GM13976 (cell line): ENCODE measurements at regions not wholly inside any gene's neighbourhood (a gene's known extent, or its start where the extent isn't known, plus 50 kb on each side); places are given as distances from the start of the nearest gene placed in this dataset.

Experiments used
- DNase-seq: peaks from one replicate; pipeline ENCODE4 v3.0.0; 2012; ENCODE audit warnings: low spot score
- in situ Hi-C: fragments of 300-500 bp; cut with MboI; formaldehyde crosslinking; loops from one replicate; pipeline ENCODE4 v1.12.0; 2022; ENCODE audit warnings: low sequenced_read_pairs, mixed read lengths, inconsistent platforms; ENCODE audit not compliant: unreplicated experiment
- TF ChIP-seq, protein P1 (sequence below): IDR thresholded peaks from 2 replicates; pipeline ENCODE4 v1.5.1; 2012; ENCODE audit warnings: borderline replicate concordance, mild to moderate bottlenecking; ENCODE audit not compliant: insufficient read depth; ENCODE audit errors: extremely low read depth, missing control alignments, control extremely low read depth

DNA sequence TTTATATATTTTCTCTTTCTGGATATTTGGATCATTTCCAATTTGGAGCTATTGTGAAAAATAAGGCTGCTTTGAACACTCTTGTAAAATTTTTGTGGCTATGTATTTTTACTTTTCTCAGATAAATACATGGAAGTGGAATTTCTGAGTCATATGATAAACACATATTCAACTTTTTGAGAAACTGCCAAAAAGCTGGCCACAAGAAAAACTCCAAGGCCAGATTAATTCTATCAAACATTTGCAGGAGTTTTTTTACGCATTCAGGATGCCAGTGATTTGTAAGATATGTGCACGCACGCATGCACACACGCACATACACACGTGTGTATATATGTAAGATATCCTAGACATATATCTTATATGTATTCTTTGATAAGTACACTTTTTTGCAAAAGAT, 477.5 kb upstream of the SPHKAP start:
- no peak for DNase-seq
- in situ Hi-C loops: no loop called here
- TF ChIP-seq, protein P1, sequence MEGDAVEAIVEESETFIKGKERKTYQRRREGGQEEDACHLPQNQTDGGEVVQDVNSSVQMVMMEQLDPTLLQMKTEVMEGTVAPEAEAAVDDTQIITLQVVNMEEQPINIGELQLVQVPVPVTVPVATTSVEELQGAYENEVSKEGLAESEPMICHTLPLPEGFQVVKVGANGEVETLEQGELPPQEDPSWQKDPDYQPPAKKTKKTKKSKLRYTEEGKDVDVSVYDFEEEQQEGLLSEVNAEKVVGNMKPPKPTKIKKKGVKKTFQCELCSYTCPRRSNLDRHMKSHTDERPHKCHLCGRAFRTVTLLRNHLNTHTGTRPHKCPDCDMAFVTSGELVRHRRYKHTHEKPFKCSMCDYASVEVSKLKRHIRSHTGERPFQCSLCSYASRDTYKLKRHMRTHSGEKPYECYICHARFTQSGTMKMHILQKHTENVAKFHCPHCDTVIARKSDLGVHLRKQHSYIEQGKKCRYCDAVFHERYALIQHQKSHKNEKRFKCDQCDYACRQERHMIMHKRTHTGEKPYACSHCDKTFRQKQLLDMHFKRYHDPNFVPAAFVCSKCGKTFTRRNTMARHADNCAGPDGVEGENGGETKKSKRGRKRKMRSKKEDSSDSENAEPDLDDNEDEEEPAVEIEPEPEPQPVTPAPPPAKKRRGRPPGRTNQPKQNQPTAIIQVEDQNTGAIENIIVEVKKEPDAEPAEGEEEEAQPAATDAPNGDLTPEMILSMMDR: no peak

DNA sequence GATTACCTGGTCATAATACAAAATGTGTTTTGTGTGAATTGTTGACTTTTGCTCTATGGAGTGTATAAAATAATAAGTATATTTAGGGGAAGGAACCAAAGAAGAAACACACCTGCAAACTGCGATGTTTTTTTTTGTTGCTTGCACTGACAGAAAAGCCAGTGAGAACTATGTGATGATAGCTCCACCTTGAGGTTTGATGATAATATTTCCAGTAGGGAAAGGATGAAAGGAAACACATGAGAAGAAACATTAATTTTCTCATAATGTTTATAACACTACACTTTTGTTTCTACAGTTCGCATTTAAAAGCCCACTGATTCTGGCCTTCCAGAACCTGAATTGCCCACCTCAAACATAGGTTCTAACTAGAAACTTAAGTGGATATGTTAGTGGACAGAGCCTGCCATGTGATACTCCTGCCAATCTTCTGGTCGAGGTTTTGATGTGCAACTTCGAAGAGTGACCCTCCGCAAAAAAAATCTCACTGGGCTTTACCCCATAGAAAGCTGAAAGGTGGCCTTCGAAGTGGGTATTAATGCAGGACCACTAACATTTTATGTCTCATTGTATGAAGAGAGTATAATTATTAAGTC, 476.4 kb upstream of the SPHKAP start:
- in situ Hi-C loops: no loop called here
- DNase-seq: no peak

DNA sequence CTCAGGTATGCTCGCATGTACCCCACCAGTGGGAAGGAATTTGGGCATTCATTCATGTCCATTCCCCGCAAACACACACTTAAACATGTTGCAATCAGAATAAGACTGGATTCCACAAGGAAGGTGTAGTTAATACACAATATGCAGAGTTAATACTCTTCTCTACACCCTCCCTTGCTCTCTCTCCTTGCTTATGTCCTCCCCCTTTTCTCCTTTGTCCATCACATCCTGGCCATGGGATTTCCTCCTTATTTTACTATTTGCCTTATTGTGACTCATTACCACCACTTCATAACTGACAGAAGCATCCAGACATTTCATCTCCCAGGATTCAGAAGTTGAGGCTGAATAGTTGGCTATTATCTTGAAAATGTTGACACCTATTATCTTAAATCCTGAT, 473.8 kb upstream of the SPHKAP start:
- in situ Hi-C loops: no loop called here
- DNase-seq: no peak
- TF ChIP-seq, protein P1: no peak

More for the DNA sequence above, 476.4 kb upstream of the SPHKAP start:
- TF ChIP-seq, protein P1: peak; percentile 13

DNA sequence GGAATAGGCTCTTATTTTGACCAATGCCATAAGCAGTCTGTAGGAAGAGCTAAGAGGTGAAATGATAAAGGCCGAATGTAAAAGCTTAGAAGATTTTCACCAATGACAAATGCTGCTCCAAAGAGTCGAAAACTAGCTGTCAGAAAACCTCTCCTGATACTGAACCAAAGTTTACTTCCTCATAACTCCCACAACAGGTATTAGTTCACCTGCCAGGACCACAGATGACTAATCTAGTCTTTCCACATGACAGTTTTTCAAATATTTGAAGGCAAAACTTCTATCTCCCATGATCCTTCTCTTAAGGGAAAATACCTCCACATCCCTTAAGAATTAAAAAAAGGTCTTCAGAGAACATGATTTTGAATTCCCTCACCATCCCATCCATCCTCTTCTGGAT, 473.2 kb upstream of the SPHKAP start:
- TF ChIP-seq, protein P1: no peak
- in situ Hi-C loops: no loop called here
- no peak for DNase-seq

DNA sequence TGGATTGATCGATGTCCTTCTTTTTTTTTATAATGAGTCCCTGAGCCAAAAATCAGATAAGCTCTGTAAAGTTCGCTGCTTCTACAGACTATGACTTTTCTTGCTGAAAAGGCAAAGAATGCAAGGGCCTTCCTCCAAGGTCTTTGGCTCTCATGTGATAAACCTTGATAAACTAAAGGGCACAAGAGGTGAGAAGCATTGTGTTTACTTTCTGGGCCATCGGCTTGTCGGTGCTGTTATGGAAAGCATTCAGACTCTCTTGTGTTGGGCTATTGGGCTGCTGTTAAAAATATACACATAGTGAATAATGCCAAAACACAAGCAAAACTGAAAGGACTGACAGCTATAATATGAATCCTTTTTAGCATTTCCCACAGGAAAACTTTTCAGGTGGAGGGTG, 472.4 kb upstream of the SPHKAP start:
- TF ChIP-seq, protein P1: no peak

DNA sequence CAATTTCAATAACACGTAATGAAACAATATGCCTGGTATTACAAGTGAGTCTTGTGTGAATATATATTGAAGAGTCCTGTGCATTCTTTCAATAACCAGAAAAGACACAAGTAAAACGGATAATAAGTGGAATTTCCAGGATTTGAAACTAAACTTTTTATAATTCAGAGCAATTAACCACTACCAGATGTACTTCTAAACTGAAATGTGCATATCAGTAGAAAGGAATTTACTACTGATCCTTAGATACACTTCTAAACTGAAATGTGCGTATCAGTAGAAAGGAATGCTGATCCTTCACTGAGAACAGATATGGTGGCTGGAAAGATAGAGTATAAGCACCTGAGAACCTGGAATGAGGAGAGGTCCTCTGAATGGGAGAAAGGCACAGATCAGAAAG, 470.9 kb upstream of the SPHKAP start:
- TF ChIP-seq, protein P1: no peak
- in situ Hi-C loops: no loop called here
- DNase-seq: no peak

More for the DNA sequence above, 472.4 kb upstream of the SPHKAP start:
- in situ Hi-C loops: no loop called here
- no peak for DNase-seq
